PC-3 (cell line): ENCODE measurements at regions not wholly inside any gene's neighbourhood (a gene's known extent, or its start where the extent isn't known, plus 50 kb on each side); places are given as distances from the start of the nearest gene placed in this dataset.

Source experiments
- CTCF ChIP-seq: fragments of 300-600 bp; sonication (generic); conservative IDR thresholded peaks from 2 replicates; pipeline ENCODE4 v1.5.1; 2017; ENCODE audit warnings: antibody characterized with exemption, low read depth, mild to moderate bottlenecking, low read length
- EZH2 ChIP-seq: fragments of 300-600 bp; sonication (generic); IDR thresholded peaks from one replicate; pipeline ENCODE4 v1.6.1; 2017; ENCODE audit warnings: antibody characterized with exemption, mild to moderate bottlenecking, low read length; ENCODE audit not compliant: unreplicated experiment
- EZH2phosphoT487 ChIP-seq: fragments of 300-600 bp; sonication (generic); IDR thresholded peaks from 2 replicates; pipeline ENCODE4 v1.6.1; 2018; ENCODE audit warnings: mild to moderate bottlenecking, antibody characterized with exemption, low read length, borderline replicate concordance

GRCh38 chr4:38360201-38360600 lies 303.8 kb upstream of the KLF3 start:
- TF ChIP-seq CTCF (no peak), EZH2phosphoT487 (no peak), EZH2 (no peak)
